Heart left ventricle (tissue), 13 donors: ENCODE measurements at regions not wholly inside any gene's neighbourhood (a gene's known extent, or its start where the extent isn't known, plus 50 kb on each side); places are given as distances from the start of the nearest gene placed in this dataset.
A peak's percentile ranks its signal among the peaks of the same experiment; 100 is the strongest.

Experiments used
- POLR2A ChIP-seq, 2 donors: fragments of 450-650 bp; IDR thresholded peaks; one replicate each; pipeline ENCODE4 v1.6.1; 2017; ENCODE audit warnings: antibody characterized with exemption in 2 of 2, mild to moderate bottlenecking in 2 of 2, moderate library complexity in 2 of 2
- TF ChIP-seq, protein P1 (sequence below), 12 donors: fragments of 200-600 bp; sonication (generic) in 4 of 12; IDR thresholded peaks; one replicate each; pipeline versions ENCODE4 v1.5.0 to v1.8.0; 2018 to 2022; ENCODE audit warnings: antibody characterized with exemption in 12 of 12, mild to moderate bottlenecking in 5 of 12
- donor health status: ischemic (EF 13 %, LVEDD 7.1; RV severe dilation, severe dysfunction).
- donor health status: DM: no; HTN: yes; CAD: no.
- donor health status: DM: no; HTN: no; CAD: no.
- donor health status: ischemic (EF 25% LVEDD 6.9; RV normal size, moderate dysfunction).
- donor health status: ischemic (EF 25% LVEDD 5.7; RV mildly dilated, moderate dysfunction).
- donor health status: ischemic (EF 35%, LVEDD 5.7; RV mildly dilated, moderate dysfunction).
- donor health status: nonischemic (EF 11% LVEDD 7.7; RV severe dilation, severe dysfunction).
- donor health status: DM: yes; HTN: yes; CAD: no.
- donor health status: PGD.
- donor health status: ischemic (EF 29% LVEDD 5.4; RV normal size, mild dysfunction).
- donor health status: nonischemic (EF 23%, LVEDD 6.1; RV moderate dilation, normal function).

DNA sequence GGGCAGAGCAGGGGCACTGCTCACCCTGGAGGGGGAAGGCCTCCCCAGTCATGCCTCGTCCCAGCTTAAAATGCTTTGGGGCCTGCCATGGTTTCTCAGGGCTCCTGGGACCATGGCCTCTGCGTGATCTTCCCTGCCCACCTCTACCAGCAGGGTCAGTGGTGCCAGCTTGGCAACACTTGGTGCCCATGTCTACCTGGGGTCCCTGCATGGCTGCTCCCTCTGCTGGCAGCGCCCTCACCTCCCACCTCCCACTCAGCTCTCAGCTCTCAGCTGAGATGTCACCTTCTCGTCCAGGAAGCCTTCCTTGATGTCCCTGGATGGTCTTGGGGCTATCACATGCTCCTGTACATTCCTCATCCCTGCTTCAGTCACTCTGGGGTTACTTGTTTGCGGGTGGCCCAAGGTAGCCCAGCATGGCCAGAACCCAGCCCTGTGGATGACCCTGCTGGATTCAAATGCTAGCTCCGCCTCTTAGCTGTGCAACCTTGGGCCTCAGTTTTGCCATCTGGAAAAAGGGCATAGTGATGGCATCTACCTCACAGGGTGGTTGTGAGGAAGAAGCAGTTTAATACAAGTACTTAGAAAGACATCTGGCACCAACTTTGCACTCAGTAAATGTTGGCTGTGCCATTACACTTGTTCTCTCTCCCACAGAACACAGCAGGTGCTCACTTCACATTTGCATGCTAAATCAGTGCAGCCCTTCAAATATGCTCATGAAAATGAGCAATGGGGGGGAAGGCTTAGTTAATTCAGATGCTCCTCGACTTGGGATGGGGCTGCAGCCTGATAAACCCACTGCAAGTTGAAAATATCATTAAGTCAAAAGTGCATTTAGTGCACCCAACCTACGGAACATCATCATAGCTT lies 53.5 kb upstream of the PTPN1 start:
- no peak for TF ChIP-seq POLR2A (IDR thresholded peaks at IDR 0.05)
- TF ChIP-seq, protein P1, sequence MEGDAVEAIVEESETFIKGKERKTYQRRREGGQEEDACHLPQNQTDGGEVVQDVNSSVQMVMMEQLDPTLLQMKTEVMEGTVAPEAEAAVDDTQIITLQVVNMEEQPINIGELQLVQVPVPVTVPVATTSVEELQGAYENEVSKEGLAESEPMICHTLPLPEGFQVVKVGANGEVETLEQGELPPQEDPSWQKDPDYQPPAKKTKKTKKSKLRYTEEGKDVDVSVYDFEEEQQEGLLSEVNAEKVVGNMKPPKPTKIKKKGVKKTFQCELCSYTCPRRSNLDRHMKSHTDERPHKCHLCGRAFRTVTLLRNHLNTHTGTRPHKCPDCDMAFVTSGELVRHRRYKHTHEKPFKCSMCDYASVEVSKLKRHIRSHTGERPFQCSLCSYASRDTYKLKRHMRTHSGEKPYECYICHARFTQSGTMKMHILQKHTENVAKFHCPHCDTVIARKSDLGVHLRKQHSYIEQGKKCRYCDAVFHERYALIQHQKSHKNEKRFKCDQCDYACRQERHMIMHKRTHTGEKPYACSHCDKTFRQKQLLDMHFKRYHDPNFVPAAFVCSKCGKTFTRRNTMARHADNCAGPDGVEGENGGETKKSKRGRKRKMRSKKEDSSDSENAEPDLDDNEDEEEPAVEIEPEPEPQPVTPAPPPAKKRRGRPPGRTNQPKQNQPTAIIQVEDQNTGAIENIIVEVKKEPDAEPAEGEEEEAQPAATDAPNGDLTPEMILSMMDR (IDR thresholded peaks at IDR 0.05) = peak in 3 of 12 donors; percentile 9 to 29 (median 24)
